ENCODE measurements at regions not wholly inside any gene's neighbourhood (a gene's known extent, or its start where the extent isn't known, plus 50 kb on each side); places are given as distances from the start of the nearest gene placed in this dataset.

- no peak overlapping the region for H2AFZ ChIP-seq (ENCODE audit: insufficient read depth, low read depth, low read length, poor library complexity, severe bottlenecking)
- 62% methylated on average over 2 of the region's 3 CpGs for WGBS (ENCODE audit: insufficient coverage)
- H3K4me3 ChIP-seq (ENCODE audit: control extremely low read depth in 1 of 5, extremely low read depth in 1 of 5, insufficient read depth in 1 of 5, low read depth in 2 of 5, low read length in 4 of 5), result no peak overlapping the region
- no peak overlapping the region for H3K9ac ChIP-seq (ENCODE audit: low read length)
- no peak for TF ChIP-seq EZH2 (IDR thresholded peaks at IDR 0.05; ENCODE audit: borderline replicate concordance, insufficient read depth, low read depth, low read length, poor library complexity, severe bottlenecking)
- no peak for TF ChIP-seq CTCF (IDR thresholded peaks at IDR 0.05)
- DNase-seq (no peak), ATAC-seq (ENCODE audit: low read depth) (no peak)
- H4K20me1 ChIP-seq (ENCODE audit: control insufficient read depth, insufficient read depth, low read length, poor library complexity, severe bottlenecking), result no peaks in the 10 kb centered on the region
- Mint-ChIP-seq H3K4me3 (no peak overlapping the region), H3K9me3 (ENCODE audit: insufficient read depth) (no peaks in the 10 kb centered on the region), H3K27ac (no peak overlapping the region), H3K4me1 (no peaks in the 10 kb centered on the region), H3K27me3 (no peaks in the 10 kb centered on the region)
- intact Hi-C loops (cut with micrococcal nuclease), result no loop called here
- H3K4me1 ChIP-seq (ENCODE audit: control insufficient read depth in 2 of 2, insufficient read depth in 2 of 2, low read length in 2 of 2), result no peaks in the 10 kb centered on the region
- H3K27me3 ChIP-seq (replicated peaks in 1 of 4; ENCODE audit: control extremely low read depth in 1 of 4, control insufficient read depth in 3 of 4, insufficient read depth in 4 of 4, low read length in 3 of 4), result no peaks in the 10 kb centered on the region
- H3K4me2 ChIP-seq (replicated peaks; ENCODE audit: low read depth, low read length, poor library complexity, severe bottlenecking), result no peak overlapping the region
- H3K36me3 ChIP-seq (replicated peaks in 1 of 2; ENCODE audit: control extremely low read depth in 1 of 2, control insufficient read depth in 1 of 2, extremely low read depth in 1 of 2, insufficient read depth in 2 of 2, low read length in 1 of 2), result no peaks in the 10 kb centered on the region
- ChIA-PET POLR2A (no interaction called here), CTCF (no interaction called here)
- H3K27ac ChIP-seq (ENCODE audit: low read length in 2 of 2), result no peak overlapping the region
- no peaks in the 10 kb centered on the region for H3K79me2 ChIP-seq (ENCODE audit: control insufficient read depth, insufficient read depth, low read length)
- H3K9me3 ChIP-seq (ENCODE audit: control extremely low read depth in 1 of 3, control insufficient read depth in 2 of 3, insufficient read depth in 1 of 3, low read length in 2 of 3), result no peaks in the 10 kb centered on the region
These were observed 139.4 kb upstream of the OSMR start for GRCh38 chr5:38706376-38706775.

- Histone ChIP-seq H3K4me2 (replicated peaks; ENCODE audit: low read depth, low read length, poor library complexity, severe bottlenecking) (no peak overlapping the region), H3K27ac (ENCODE audit: low read length in 2 of 2) (no peak overlapping the region), H3K36me3 (replicated peaks in 1 of 2; ENCODE audit: control extremely low read depth in 1 of 2, control insufficient read depth in 1 of 2, extremely low read depth in 1 of 2, insufficient read depth in 2 of 2, low read length in 1 of 2) (no peaks in the 10 kb centered on the region), H2AFZ (ENCODE audit: insufficient read depth, low read depth, low read length, poor library complexity, severe bottlenecking) (no peak overlapping the region), H3K79me2 (ENCODE audit: control insufficient read depth, insufficient read depth, low read length) (no peaks in the 10 kb centered on the region), H3K9me3 (ENCODE audit: control extremely low read depth in 1 of 3, control insufficient read depth in 2 of 3, insufficient read depth in 1 of 3, low read length in 2 of 3) (no peaks in the 10 kb centered on the region), H4K20me1 (ENCODE audit: control insufficient read depth, insufficient read depth, low read length, poor library complexity, severe bottlenecking) (no peaks in the 10 kb centered on the region), H3K27me3 (replicated peaks in 1 of 4; ENCODE audit: control extremely low read depth in 1 of 4, control insufficient read depth in 3 of 4, insufficient read depth in 4 of 4, low read length in 3 of 4) (no peaks in the 10 kb centered on the region), H3K4me1 (ENCODE audit: control insufficient read depth in 2 of 2, insufficient read depth in 2 of 2, low read length in 2 of 2) (no peaks in the 10 kb centered on the region), H3K9ac (ENCODE audit: low read length) (no peak overlapping the region), H3K4me3 (ENCODE audit: control extremely low read depth in 1 of 5, extremely low read depth in 1 of 5, insufficient read depth in 1 of 5, low read depth in 2 of 5, low read length in 4 of 5) (no peak overlapping the region)
- no peaks in the 10 kb centered on the region for H3K4me1 Mint-ChIP-seq
- TF ChIP-seq EZH2 (IDR thresholded peaks at IDR 0.05; ENCODE audit: borderline replicate concordance, insufficient read depth, low read depth, low read length, poor library complexity, severe bottlenecking) (no peak), CTCF (IDR thresholded peaks at IDR 0.05) (no peak)
- ChIA-PET CTCF (no interaction called here), POLR2A (no interaction called here)
- no peak overlapping the region for H3K4me3 Mint-ChIP-seq
- DNase-seq, result no peak
- intact Hi-C loops (cut with micrococcal nuclease), result no loop called here
- no peaks in the 10 kb centered on the region for H3K9me3 Mint-ChIP-seq (ENCODE audit: insufficient read depth)
- H3K27ac Mint-ChIP-seq, result no peak overlapping the region
- WGBS (ENCODE audit: insufficient coverage), result 86% methylated on average over 7 of the region's 10 CpGs
- no peak for ATAC-seq (ENCODE audit: low read depth)
- H3K27me3 Mint-ChIP-seq, result no peaks in the 10 kb centered on the region
These were observed 138.2 kb upstream of the OSMR start for GRCh38 chr5:38707352-38708210.
